WTC11 (cell line): ENCODE measurements at regions not wholly inside any gene's neighbourhood (a gene's known extent, or its start where the extent isn't known, plus 50 kb on each side); places are given as distances from the start of the nearest gene placed in this dataset.
A peak's percentile ranks its signal among the peaks of the same experiment; 100 is the strongest.

Experiments used
- ATAC-seq: fragments of 200-7000 bp; cut with Tn5 transposase; 2 replicates; pipeline ENCODE4 v1.10.0; 2021; ENCODE audit warnings: mild to moderate bottlenecking, moderate library complexity
- CTCF ChIA-PET: fragments of 300-600 bp; sonication (Branson Sonifier 250); formaldehyde crosslinking; loops from one replicate; lab custom pipeline; 2021; ENCODE audit warnings: antibody characterized with exemption; lab: Charles Lee
- POLR2A ChIA-PET: fragments of 350-600 bp; sonication (Branson Sonifier 250); formaldehyde crosslinking; loops from one replicate; lab custom pipeline; 2021; ENCODE audit warnings: antibody characterized with exemption; lab: Charles Lee
- DNase-seq: peaks from one replicate; pipeline ENCODE4 v3.0.0; 2021; ENCODE audit warnings: low spot score
- H3K27ac Mint-ChIP-seq: 2 replicates; pipeline ENCODE4 v1.8.0; 2021; ENCODE audit warnings: mixed read lengths
- H3K27me3 Mint-ChIP-seq: 2 replicates; pipeline ENCODE4 v1.8.0; 2021; ENCODE audit warnings: low read depth, mild to moderate bottlenecking, moderate library complexity, mixed read lengths
- H3K36me3 Mint-ChIP-seq: 2 replicates; pipeline ENCODE4 v1.8.0; 2021; ENCODE audit warnings: mixed read lengths
- H3K4me1 Mint-ChIP-seq: 2 replicates; pipeline ENCODE4 v1.8.0; 2022; ENCODE audit warnings: mixed read lengths
- H3K4me3 Mint-ChIP-seq: 2 replicates; pipeline ENCODE4 v1.8.0; 2021; ENCODE audit warnings: mild to moderate bottlenecking, moderate library complexity, mixed read lengths
- H3K9me3 Mint-ChIP-seq: 2 replicates; pipeline ENCODE4 v1.8.0; 2021; ENCODE audit warnings: mixed read lengths
- CBFB ChIP-seq: sonication (generic); formaldehyde crosslinking; IDR thresholded peaks from 2 replicates; pipeline ENCODE4 v1.8.1; 2022; ENCODE audit warnings: mild to moderate bottlenecking, low read depth, missing genetic modification reagents
- FOXP1 ChIP-seq: sonication (generic); formaldehyde crosslinking; IDR thresholded peaks from 2 replicates; pipeline ENCODE4 v1.8.0; 2022; ENCODE audit warnings: missing genetic modification reagents, mild to moderate bottlenecking, moderate library complexity, borderline replicate concordance
- IRF2 ChIP-seq: sonication (generic); formaldehyde crosslinking; IDR thresholded peaks from 2 replicates; pipeline ENCODE4 v1.8.0; 2022; ENCODE audit warnings: low read depth, missing genetic modification reagents, borderline replicate concordance
- KAT7 ChIP-seq: sonication (generic); formaldehyde crosslinking; IDR thresholded peaks from 2 replicates; pipeline ENCODE4 v1.8.1; 2023; ENCODE audit warnings: missing genetic modification reagents, mild to moderate bottlenecking, borderline replicate concordance
- MYBL2 ChIP-seq: sonication (generic); formaldehyde crosslinking; IDR thresholded peaks from 2 replicates; pipeline ENCODE4 v1.8.1; 2023; ENCODE audit warnings: mild to moderate bottlenecking, moderate library complexity, missing genetic modification reagents
- NFYB ChIP-seq: sonication (generic); formaldehyde crosslinking; conservative IDR thresholded peaks from 2 replicates; pipeline ENCODE4 v1.8.0; 2022; ENCODE audit warnings: low read depth, missing genetic modification reagents
- NR1H2 ChIP-seq: sonication (generic); formaldehyde crosslinking; IDR thresholded peaks from 2 replicates; pipeline ENCODE4 v1.9.0; 2021; ENCODE audit warnings: mild to moderate bottlenecking, moderate library complexity, missing genetic modification reagents
- RORB ChIP-seq: fragments of 250-450 bp; sonication (Bioruptor Pico); IDR thresholded peaks from 2 replicates; pipeline ENCODE4 v1.9.0; 2021; ENCODE audit warnings: mild to moderate bottlenecking
- SMAD3 ChIP-seq: sonication (generic); formaldehyde crosslinking; IDR thresholded peaks from 2 replicates; pipeline ENCODE4 v1.8.0; 2022; ENCODE audit warnings: missing genetic modification reagents, mild to moderate bottlenecking, borderline replicate concordance
- SP1 ChIP-seq: sonication (generic); formaldehyde crosslinking; conservative IDR thresholded peaks from 2 replicates; pipeline ENCODE4 v1.8.1; 2022; ENCODE audit warnings: missing genetic modification reagents
- TEAD1 ChIP-seq: sonication (generic); formaldehyde crosslinking; IDR thresholded peaks from 2 replicates; pipeline ENCODE4 v1.8.0; 2022; ENCODE audit warnings: mild to moderate bottlenecking, missing genetic modification reagents
- ZNF232 ChIP-seq: sonication (generic); formaldehyde crosslinking; IDR thresholded peaks from 2 replicates; pipeline ENCODE4 v1.8.0; 2022; ENCODE audit warnings: mild to moderate bottlenecking, missing genetic modification reagents
- TF ChIP-seq, protein P1 (sequence below): fragments of 250-450 bp; sonication (Bioruptor Pico); IDR thresholded peaks from 2 replicates; pipeline ENCODE4 v1.9.0; 2021; ENCODE audit warnings: moderate library complexity, mild to moderate bottlenecking, inconsistent platforms, borderline replicate concordance
- TF ChIP-seq, protein P2 (sequence below): sonication (generic); formaldehyde crosslinking; IDR thresholded peaks from 2 replicates; pipeline ENCODE4 v1.8.0; 2022; ENCODE audit warnings: mild to moderate bottlenecking, missing genetic modification reagents
- TF ChIP-seq, protein P3 (sequence below): sonication (generic); formaldehyde crosslinking; IDR thresholded peaks from 2 replicates; pipeline ENCODE4 v1.8.1; 2023; ENCODE audit warnings: mild to moderate bottlenecking, missing genetic modification reagents, borderline replicate concordance
- TF ChIP-seq, protein P4 (sequence below): fragments of 250-450 bp; sonication (Bioruptor Pico); IDR thresholded peaks from 2 replicates; pipeline ENCODE4 v1.8.0; 2021; ENCODE audit warnings: mild to moderate bottlenecking
- TF ChIP-seq, protein P5 (sequence below): sonication (generic); formaldehyde crosslinking; IDR thresholded peaks from 2 replicates; pipeline ENCODE4 v1.8.1; 2022; ENCODE audit warnings: missing genetic modification reagents, borderline replicate concordance
- TF ChIP-seq, protein P6 (sequence below): sonication (generic); formaldehyde crosslinking; conservative IDR thresholded peaks from 2 replicates; pipeline ENCODE4 v1.8.1; 2023; ENCODE audit warnings: mild to moderate bottlenecking, low read depth, missing genetic modification reagents, moderate library complexity

DNA sequence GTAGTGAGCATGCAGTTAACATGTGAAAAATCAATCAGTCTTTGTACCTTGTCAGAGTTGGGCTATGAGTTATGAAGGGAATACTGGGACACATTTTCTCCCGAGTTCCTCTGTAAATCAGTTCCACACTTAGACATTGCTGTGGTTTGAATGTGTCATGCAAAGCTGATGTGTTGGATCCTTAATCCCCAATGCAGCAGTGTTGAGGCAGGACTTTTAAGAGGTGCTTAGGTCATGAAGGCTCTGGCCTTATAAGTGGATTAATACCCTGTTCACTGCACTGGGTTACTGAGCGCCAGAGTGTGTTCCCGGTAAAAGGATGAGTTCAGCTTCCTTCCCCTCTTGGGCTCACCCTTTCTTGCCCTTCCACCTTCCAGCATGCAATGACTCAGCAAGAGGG lies 742.1 kb upstream of the TENM4 start:
- no peak overlapping the region for H3K27ac Mint-ChIP-seq
- no peak overlapping the region for H3K4me3 Mint-ChIP-seq
- H3K9me3 Mint-ChIP-seq: peaks cover 23% of the 10 kb centered on the region
- H3K4me1 Mint-ChIP-seq: no peaks in the 10 kb centered on the region
- H3K36me3 Mint-ChIP-seq: no peaks in the 10 kb centered on the region
- ChIA-PET POLR2A (no interaction called here), CTCF (no interaction called here)
- ATAC-seq (no peak), DNase-seq (no peak)
- TF ChIP-seq RORB (no peak), CBFB (no peak), SP1 (CRISPR knock-in tag) (no peak), MYBL2 (CRISPR knock-in tag) (no peak), TEAD1 (no peak), ZNF232 (CRISPR knock-in tag) (no peak), NR1H2 (CRISPR knock-in tag) (no peak), KAT7 (CRISPR knock-in tag) (no peak)
- H3K27me3 Mint-ChIP-seq: peaks cover 5% of the 10 kb centered on the region

DNA sequence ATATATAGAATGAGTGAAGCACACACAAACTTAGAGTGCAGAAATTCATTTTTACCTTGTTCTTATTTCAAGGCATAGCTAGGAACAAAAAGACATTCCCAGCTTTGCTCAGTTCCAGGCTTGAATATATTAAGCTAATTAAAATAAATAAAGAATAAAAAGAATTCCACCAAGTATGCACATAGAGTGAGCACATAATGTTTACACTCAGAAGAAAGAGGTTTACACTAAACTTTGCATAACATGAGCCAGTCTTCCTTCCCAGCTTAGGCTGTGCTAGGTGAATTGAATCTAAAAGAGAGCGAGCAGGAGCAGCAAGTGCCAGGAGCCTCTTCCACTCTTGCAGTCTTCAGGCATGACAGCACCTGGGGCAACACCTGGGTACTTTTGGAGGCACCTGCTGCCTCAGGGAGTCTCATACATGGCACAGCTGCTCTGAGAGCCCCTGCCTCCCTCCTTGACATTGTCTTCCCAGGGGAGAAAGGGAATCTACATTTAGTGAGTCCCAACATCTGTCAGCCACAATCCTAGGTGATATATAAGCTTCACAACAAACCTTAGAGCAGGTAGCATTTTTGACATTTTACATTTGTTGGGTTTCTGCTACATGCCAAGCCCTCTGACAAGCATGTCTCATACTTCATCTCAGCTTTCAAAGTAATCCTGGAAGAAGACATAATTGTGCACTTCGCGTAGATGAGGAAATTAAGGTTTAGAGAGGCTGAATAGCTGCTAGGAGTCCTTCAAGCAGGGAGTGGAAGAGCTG lies 732.7 kb upstream of the TENM4 start:
- Mint-ChIP-seq H3K4me3 (no peak overlapping the region), H3K36me3 (peaks cover 8% of the 10 kb centered on the region; the same call in 1 of the 2 replicates), H3K27me3 (no peaks in the 10 kb centered on the region; the same call in 1 of the 2 replicates), H3K27ac (peak overlapping the region; percentile 29), H3K4me1 (peaks cover 12% of the 10 kb centered on the region), H3K9me3 (peaks cover 27% of the 10 kb centered on the region)
- TF ChIP-seq NR1H2 (CRISPR knock-in tag) (no peak), NFYB (CRISPR knock-in tag) (no peak), FOXP1 (CRISPR knock-in tag) (no peak), IRF2 (CRISPR knock-in tag) (no peak), SMAD3 (CRISPR knock-in tag) (no peak)
- TF ChIP-seq, protein P1, sequence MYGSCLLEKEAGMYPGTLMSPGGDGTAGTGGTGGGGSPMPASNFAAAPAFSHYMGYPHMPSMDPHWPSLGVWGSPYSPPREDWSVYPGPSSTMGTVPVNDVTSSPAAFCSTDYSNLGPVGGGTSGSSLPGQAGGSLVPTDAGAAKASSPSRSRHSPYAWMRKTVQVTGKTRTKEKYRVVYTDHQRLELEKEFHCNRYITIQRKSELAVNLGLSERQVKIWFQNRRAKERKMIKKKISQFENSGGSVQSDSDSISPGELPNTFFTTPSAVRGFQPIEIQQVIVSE (CRISPR knock-in tag): no peak
- TF ChIP-seq, protein P2, sequence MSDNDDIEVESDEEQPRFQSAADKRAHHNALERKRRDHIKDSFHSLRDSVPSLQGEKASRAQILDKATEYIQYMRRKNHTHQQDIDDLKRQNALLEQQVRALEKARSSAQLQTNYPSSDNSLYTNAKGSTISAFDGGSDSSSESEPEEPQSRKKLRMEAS (CRISPR knock-in tag): no peak
- TF ChIP-seq, protein P3, sequence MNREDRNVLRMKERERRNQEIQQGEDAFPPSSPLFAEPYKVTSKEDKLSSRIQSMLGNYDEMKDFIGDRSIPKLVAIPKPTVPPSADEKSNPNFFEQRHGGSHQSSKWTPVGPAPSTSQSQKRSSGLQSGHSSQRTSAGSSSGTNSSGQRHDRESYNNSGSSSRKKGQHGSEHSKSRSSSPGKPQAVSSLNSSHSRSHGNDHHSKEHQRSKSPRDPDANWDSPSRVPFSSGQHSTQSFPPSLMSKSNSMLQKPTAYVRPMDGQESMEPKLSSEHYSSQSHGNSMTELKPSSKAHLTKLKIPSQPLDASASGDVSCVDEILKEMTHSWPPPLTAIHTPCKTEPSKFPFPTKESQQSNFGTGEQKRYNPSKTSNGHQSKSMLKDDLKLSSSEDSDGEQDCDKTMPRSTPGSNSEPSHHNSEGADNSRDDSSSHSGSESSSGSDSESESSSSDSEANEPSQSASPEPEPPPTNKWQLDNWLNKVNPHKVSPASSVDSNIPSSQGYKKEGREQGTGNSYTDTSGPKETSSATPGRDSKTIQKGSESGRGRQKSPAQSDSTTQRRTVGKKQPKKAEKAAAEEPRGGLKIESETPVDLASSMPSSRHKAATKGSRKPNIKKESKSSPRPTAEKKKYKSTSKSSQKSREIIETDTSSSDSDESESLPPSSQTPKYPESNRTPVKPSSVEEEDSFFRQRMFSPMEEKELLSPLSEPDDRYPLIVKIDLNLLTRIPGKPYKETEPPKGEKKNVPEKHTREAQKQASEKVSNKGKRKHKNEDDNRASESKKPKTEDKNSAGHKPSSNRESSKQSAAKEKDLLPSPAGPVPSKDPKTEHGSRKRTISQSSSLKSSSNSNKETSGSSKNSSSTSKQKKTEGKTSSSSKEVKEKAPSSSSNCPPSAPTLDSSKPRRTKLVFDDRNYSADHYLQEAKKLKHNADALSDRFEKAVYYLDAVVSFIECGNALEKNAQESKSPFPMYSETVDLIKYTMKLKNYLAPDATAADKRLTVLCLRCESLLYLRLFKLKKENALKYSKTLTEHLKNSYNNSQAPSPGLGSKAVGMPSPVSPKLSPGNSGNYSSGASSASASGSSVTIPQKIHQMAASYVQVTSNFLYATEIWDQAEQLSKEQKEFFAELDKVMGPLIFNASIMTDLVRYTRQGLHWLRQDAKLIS (CRISPR knock-in tag): no peak
- TF ChIP-seq, protein P4, sequence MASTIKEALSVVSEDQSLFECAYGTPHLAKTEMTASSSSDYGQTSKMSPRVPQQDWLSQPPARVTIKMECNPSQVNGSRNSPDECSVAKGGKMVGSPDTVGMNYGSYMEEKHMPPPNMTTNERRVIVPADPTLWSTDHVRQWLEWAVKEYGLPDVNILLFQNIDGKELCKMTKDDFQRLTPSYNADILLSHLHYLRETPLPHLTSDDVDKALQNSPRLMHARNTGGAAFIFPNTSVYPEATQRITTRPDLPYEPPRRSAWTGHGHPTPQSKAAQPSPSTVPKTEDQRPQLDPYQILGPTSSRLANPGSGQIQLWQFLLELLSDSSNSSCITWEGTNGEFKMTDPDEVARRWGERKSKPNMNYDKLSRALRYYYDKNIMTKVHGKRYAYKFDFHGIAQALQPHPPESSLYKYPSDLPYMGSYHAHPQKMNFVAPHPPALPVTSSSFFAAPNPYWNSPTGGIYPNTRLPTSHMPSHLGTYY (CRISPR knock-in tag): no peak
- TF ChIP-seq, protein P5, sequence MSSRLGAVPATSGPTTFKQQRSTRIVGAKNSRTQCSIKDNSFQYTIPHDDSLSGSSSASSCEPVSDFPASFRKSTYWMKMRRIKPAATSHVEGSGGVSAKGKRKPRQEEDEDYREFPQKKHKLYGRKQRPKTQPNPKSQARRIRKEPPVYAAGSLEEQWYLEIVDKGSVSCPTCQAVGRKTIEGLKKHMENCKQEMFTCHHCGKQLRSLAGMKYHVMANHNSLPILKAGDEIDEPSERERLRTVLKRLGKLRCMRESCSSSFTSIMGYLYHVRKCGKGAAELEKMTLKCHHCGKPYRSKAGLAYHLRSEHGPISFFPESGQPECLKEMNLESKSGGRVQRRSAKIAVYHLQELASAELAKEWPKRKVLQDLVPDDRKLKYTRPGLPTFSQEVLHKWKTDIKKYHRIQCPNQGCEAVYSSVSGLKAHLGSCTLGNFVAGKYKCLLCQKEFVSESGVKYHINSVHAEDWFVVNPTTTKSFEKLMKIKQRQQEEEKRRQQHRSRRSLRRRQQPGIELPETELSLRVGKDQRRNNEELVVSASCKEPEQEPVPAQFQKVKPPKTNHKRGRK (CRISPR knock-in tag): no peak
- TF ChIP-seq, protein P6, sequence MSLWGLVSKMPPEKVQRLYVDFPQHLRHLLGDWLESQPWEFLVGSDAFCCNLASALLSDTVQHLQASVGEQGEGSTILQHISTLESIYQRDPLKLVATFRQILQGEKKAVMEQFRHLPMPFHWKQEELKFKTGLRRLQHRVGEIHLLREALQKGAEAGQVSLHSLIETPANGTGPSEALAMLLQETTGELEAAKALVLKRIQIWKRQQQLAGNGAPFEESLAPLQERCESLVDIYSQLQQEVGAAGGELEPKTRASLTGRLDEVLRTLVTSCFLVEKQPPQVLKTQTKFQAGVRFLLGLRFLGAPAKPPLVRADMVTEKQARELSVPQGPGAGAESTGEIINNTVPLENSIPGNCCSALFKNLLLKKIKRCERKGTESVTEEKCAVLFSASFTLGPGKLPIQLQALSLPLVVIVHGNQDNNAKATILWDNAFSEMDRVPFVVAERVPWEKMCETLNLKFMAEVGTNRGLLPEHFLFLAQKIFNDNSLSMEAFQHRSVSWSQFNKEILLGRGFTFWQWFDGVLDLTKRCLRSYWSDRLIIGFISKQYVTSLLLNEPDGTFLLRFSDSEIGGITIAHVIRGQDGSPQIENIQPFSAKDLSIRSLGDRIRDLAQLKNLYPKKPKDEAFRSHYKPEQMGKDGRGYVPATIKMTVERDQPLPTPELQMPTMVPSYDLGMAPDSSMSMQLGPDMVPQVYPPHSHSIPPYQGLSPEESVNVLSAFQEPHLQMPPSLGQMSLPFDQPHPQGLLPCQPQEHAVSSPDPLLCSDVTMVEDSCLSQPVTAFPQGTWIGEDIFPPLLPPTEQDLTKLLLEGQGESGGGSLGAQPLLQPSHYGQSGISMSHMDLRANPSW (CRISPR knock-in tag): no peak
- DNase-seq (no peak), ATAC-seq (peak; percentile 51)
- ChIA-PET POLR2A (interaction anchor here (0.7 kb wide), 2 partner anchors 11 to 118 kb away, joined by 3 read pairs; no protein-coding TSS in a partner anchor), CTCF (no interaction called here)
